OCI-LY1 (cell line): ENCODE measurements at regions not wholly inside any gene's neighbourhood (a gene's known extent, or its start where the extent isn't known, plus 50 kb on each side); places are given as distances from the start of the nearest gene placed in this dataset.
"Not testable (repeated sequence)": the region's sequence is repeated elsewhere in the genome, so short reads cannot be mapped to it uniquely, and the experiment has no call there.

Source experiments
- H2AFZ ChIP-seq: fragments of 200-600 bp; sonication (generic), shearing (Covaris generic); 2 replicates; pipeline ENCODE4 v1.6.0; 2014; ENCODE audit warnings: antibody characterized with exemption, mild to moderate bottlenecking, low read length
- H3F3A ChIP-seq: fragments of 200-600 bp; sonication (generic), shearing (Covaris generic); 2 replicates; pipeline ENCODE4 v1.6.0; 2014; ENCODE audit warnings: mild to moderate bottlenecking, antibody characterized with exemption, low read length, moderate library complexity; ENCODE audit not compliant: insufficient read depth
- H3K27ac ChIP-seq: fragments of 200-600 bp; sonication (generic); 2 replicates; pipeline ENCODE4 v1.5.1; 2014; ENCODE audit warnings: low read length, mixed run types, mild to moderate bottlenecking, low read depth; ENCODE audit not compliant: poor library complexity, severe bottlenecking
- H3K27me3 ChIP-seq: fragments of 200-600 bp; sonication (generic); 2 replicates; pipeline ENCODE4 v1.6.0; 2014; ENCODE audit warnings: antibody characterized with exemption, mild to moderate bottlenecking, low read length, moderate library complexity; ENCODE audit not compliant: insufficient read depth
- H3K36me3 ChIP-seq: fragments of 200-600 bp; sonication (generic); 2 replicates; pipeline ENCODE4 v1.6.1; 2014; ENCODE audit warnings: mild to moderate bottlenecking, antibody characterized with exemption, low read length, moderate library complexity, mixed read lengths; ENCODE audit not compliant: insufficient read depth
- H3K4me1 ChIP-seq: fragments of 200-600 bp; sonication (generic); 2 replicates; pipeline ENCODE4 v1.5.1; 2014; ENCODE audit warnings: mild to moderate bottlenecking, low read length, moderate library complexity; ENCODE audit not compliant: insufficient read depth, severe bottlenecking
- H3K4me2 ChIP-seq: fragments of 200-600 bp; sonication (generic), shearing (Covaris generic); 2 replicates; pipeline ENCODE4 v1.6.1; 2014; ENCODE audit warnings: low read length
- H3K4me3 ChIP-seq: fragments of 200-600 bp; sonication (generic); 2 replicates; pipeline ENCODE4 v1.5.1; 2014; ENCODE audit warnings: low read length, low read depth, mild to moderate bottlenecking, mixed read lengths; ENCODE audit not compliant: poor library complexity, severe bottlenecking
- H3K79me2 ChIP-seq: fragments of 200-600 bp; shearing (Covaris generic); 2 replicates; pipeline ENCODE4 v1.6.1; 2016; ENCODE audit warnings: mixed run types, low read length, mixed read lengths; ENCODE audit not compliant: insufficient read depth
- H3K9ac ChIP-seq: fragments of 200-600 bp; sonication (generic), shearing (Covaris generic); 2 replicates; pipeline ENCODE4 v1.6.1; 2014; ENCODE audit warnings: mild to moderate bottlenecking, low read length, mixed read lengths
- H3K9me2 ChIP-seq: fragments of 200-600 bp; sonication (generic), shearing (Covaris generic); 2 replicates; pipeline ENCODE4 v1.6.1; 2014; ENCODE audit warnings: low read depth, mild to moderate bottlenecking, low read length, mixed read lengths
- H3K9me3 ChIP-seq: fragments of 200-600 bp; shearing (Covaris generic); 2 replicates; pipeline ENCODE4 v1.6.1; 2014; ENCODE audit warnings: low read length, mixed read lengths
- H4K20me1 ChIP-seq: fragments of 200-600 bp; sonication (generic), shearing (Covaris generic); 2 replicates; pipeline ENCODE4 v1.6.0; 2016; ENCODE audit warnings: mild to moderate bottlenecking, low read length; ENCODE audit not compliant: insufficient read depth
- CTCF ChIP-seq: fragments of 200-600 bp; sonication (generic), shearing (Covaris generic); IDR thresholded peaks from 2 replicates; pipeline ENCODE4 v1.5.1; 2017; ENCODE audit warnings: mild to moderate bottlenecking, antibody characterized with exemption, low read length, moderate library complexity, mixed read lengths
- EZH2 ChIP-seq: fragments of 200-600 bp; sonication (generic), shearing (Covaris generic); IDR thresholded peaks from 2 replicates; pipeline ENCODE4 v1.8.0; 2017; ENCODE audit warnings: borderline replicate concordance, mixed run types, mild to moderate bottlenecking, antibody characterized with exemption, low read length, moderate library complexity, mixed read lengths

GRCh38 chr4:138344054-138344453 is 101.9 kb upstream of the SLC7A11 start:
- H4K20me1 ChIP-seq = no peaks in the 10 kb centered on the region
- TF ChIP-seq EZH2 (no peak), CTCF (no peak)
- H3K27ac ChIP-seq = no peak overlapping the region
- no peak overlapping the region for H3K4me3 ChIP-seq
- no peaks in the 10 kb centered on the region for H3K79me2 ChIP-seq
- H3F3A ChIP-seq = no peaks in the 10 kb centered on the region
- no peak overlapping the region for H2AFZ ChIP-seq
- no peak overlapping the region for H3K9ac ChIP-seq
- no peak overlapping the region for H3K4me2 ChIP-seq
- no peaks in the 10 kb centered on the region for H3K27me3 ChIP-seq
- no peaks in the 10 kb centered on the region for H3K36me3 ChIP-seq
- H3K4me1 ChIP-seq = no peaks in the 10 kb centered on the region
- no peaks in the 10 kb centered on the region for H3K9me3 ChIP-seq
- no peaks in the 10 kb centered on the region for H3K9me2 ChIP-seq

- Histone ChIP-seq H2AFZ (no peak overlapping the region), H3K79me2 (no peaks in the 10 kb centered on the region), H3K4me2 (no peak overlapping the region), H3K4me3 (no peak overlapping the region), H3K27me3 (no peaks in the 10 kb centered on the region), H3K27ac (no peak overlapping the region), H3F3A (no peaks in the 10 kb centered on the region), H3K9ac (no peak overlapping the region), H3K9me3 (no peaks in the 10 kb centered on the region), H4K20me1 (no peaks in the 10 kb centered on the region), H3K9me2 (no peaks in the 10 kb centered on the region), H3K4me1 (no peaks in the 10 kb centered on the region), H3K36me3 (no peaks in the 10 kb centered on the region)
- TF ChIP-seq EZH2 = no peak
Measured at GRCh38 chr4:138341739-138342415, 99.7 kb upstream of the SLC7A11 start.

- Histone ChIP-seq H3K9ac (no peak overlapping the region), H3K4me1 (no peaks in the 10 kb centered on the region), H3K9me2 (no peaks in the 10 kb centered on the region), H3K4me3 (no peak overlapping the region), H4K20me1 (no peaks in the 10 kb centered on the region), H3F3A (no peaks in the 10 kb centered on the region), H3K4me2 (no peak overlapping the region), H2AFZ (no peak overlapping the region), H3K79me2 (no peaks in the 10 kb centered on the region), H3K36me3 (no peaks in the 10 kb centered on the region), H3K27ac (no peak overlapping the region), H3K9me3 (no peaks in the 10 kb centered on the region), H3K27me3 (no peaks in the 10 kb centered on the region)
- no peak for TF ChIP-seq CTCF
- TF ChIP-seq EZH2 = no peak
Measured at GRCh38 chr4:138338840-138339239, 96.7 kb upstream of the SLC7A11 start.

- not testable (repeated sequence) for H3K27ac ChIP-seq, H3K79me2 ChIP-seq, H2AFZ ChIP-seq, H3K4me1 ChIP-seq, H3F3A ChIP-seq, H3K4me3 ChIP-seq, H3K27me3 ChIP-seq, H3K4me2 ChIP-seq, H4K20me1 ChIP-seq, H3K9me3 ChIP-seq, H3K9me2 ChIP-seq, H3K36me3 ChIP-seq, H3K9ac ChIP-seq
Measured at GRCh38 chr4:138338222-138338621, 96.1 kb upstream of the SLC7A11 start.
